Right lobe of liver (tissue), 6 donors: ENCODE measurements at regions not wholly inside any gene's neighbourhood (a gene's known extent, or its start where the extent isn't known, plus 50 kb on each side); places are given as distances from the start of the nearest gene placed in this dataset.
A peak's percentile ranks its signal among the peaks of the same experiment; 100 is the strongest.

Experiments used
- ATAC-seq, 4 donors: fragments of 200-7000 bp; cut with Tn5 transposase; one replicate each; pipeline ENCODE4 v1.9.1; 2020; ENCODE audit warnings: mild to moderate bottlenecking in 4 of 4, moderate library complexity in 4 of 4
- DNase-seq, 3 donors: peaks; one replicate each; pipeline ENCODE4 v3.0.0-alpha.2; 2020
- H3K27ac ChIP-seq, 3 donors: fragments of 200-600 bp; one replicate each; pipeline ENCODE4 v1.8.0; 2022
- H3K27me3 ChIP-seq, 2 donors: fragments of 200-600 bp; one replicate each; pipeline ENCODE4 v1.8.0; 2022
- H3K36me3 ChIP-seq, 4 donors: fragments of 200-600 bp; sonication (generic) in 1 of 4; one replicate each; pipeline versions ENCODE4 v1.5.1 to v1.8.0; 2017 to 2022; ENCODE audit warnings: control low read depth in 1 of 4
- H3K4me1 ChIP-seq, 4 donors: fragments of 200-600 bp; sonication (generic) in 1 of 4; one replicate each; pipeline versions ENCODE4 v1.5.1 to v1.8.0; 2017 to 2022; ENCODE audit warnings: control low read depth in 1 of 4
- H3K4me3 ChIP-seq, 3 donors: fragments of 200-600 bp; one replicate each; pipeline ENCODE4 v1.8.0; 2022
- H3K9me3 ChIP-seq, 4 donors: fragments of 200-600 bp; sonication (generic) in 1 of 4; one replicate each; pipeline versions ENCODE4 v1.5.1 to v1.8.0; 2017 to 2022; ENCODE audit warnings: control low read depth in 1 of 4
- POLR2A ChIP-seq: fragments of 450-650 bp; IDR thresholded peaks from one replicate; pipeline ENCODE4 v1.6.1; 2017; ENCODE audit warnings: antibody characterized with exemption, mild to moderate bottlenecking
- WGBS: methylation state at CpG from one replicate; pipeline ENCODE4 v1.1.6; 2018; ENCODE audit warnings: low coverage, low lambda C conversion rate; ENCODE audit not compliant: insufficient coverage; ENCODE audit errors: missing lambda C conversion rate; 5-methylcytosine and 5-hydroxymethylcytosine counted together
- intact Hi-C, 2 donors: fragments of 100-400 bp; cut with DNase I; formaldehyde crosslinking; loops; one replicate each; pipeline versions ENCODE4 v1.11.2 to v1.14.1; 2022
- TF ChIP-seq, protein P1 (sequence below), 4 donors: fragments of 200-600 bp in 3 of 4; fragments of 450-650 bp in 1 of 4; IDR thresholded peaks; one replicate each; pipeline versions ENCODE4 v1.5.1 to v1.8.0; 2016 to 2022; ENCODE audit warnings: antibody characterized with exemption in 4 of 4, mild to moderate bottlenecking in 2 of 4
- donor health status: DM: no; HTN: yes; CAD: no.
- donor health status: DM: no; HTN: no; CAD: no.
- donor health status: DM: no; HTN: no; CAD: no.
- donor health status: DM: no; HTN: yes; CAD: no.
- donor health status: DM: no; HTN: yes; CAD: no.

DNA sequence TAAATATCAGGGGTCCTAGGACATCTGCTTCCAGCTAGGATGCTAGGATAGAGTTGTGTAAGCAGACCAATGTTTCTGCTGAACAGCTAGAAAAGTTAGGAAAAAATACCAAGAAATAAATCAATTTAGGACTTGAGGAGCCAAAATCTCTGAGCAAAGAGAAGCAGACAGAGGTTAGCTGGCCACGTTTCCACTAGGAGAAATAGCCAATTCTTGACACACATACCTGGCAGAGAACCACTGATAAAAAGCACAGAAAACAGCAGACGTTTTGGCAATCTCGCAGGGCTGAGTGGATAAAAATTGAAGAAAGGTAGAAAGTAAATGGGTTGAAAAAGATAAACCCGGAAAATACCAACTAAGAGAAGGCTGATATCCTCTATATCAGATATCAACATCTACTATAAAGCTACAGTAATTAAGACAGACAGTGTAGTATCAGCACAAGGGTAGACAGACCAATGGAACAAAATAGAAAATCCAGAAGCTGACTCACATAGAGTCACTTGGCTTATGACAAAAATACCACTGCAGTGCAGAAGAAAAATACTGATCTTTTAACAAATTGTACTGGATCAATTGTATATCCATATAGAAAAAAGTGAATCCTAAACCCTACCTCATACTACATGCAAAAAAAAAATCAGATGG is 306.1 kb upstream of the KLHL29 start:
- Histone ChIP-seq H3K9me3 (no peaks in the 10 kb centered on the region), H3K4me1 (peaks cover 0 to 6% (median 0%) of the 10 kb centered on the region in 4 donors), H3K27ac (no peak overlapping the region), H3K36me3 (no peaks in the 10 kb centered on the region), H3K4me3 (no peak overlapping the region), H3K27me3 (no peaks in the 10 kb centered on the region)
- DNase-seq (peak in 1 of 3 donors; percentile 58), ATAC-seq (peak; percentile 65 to 87 (median 74))
- WGBS = 25% methylated on average over 4 of the region's 4 CpGs
- no peak for TF ChIP-seq POLR2A
- TF ChIP-seq, protein P1, sequence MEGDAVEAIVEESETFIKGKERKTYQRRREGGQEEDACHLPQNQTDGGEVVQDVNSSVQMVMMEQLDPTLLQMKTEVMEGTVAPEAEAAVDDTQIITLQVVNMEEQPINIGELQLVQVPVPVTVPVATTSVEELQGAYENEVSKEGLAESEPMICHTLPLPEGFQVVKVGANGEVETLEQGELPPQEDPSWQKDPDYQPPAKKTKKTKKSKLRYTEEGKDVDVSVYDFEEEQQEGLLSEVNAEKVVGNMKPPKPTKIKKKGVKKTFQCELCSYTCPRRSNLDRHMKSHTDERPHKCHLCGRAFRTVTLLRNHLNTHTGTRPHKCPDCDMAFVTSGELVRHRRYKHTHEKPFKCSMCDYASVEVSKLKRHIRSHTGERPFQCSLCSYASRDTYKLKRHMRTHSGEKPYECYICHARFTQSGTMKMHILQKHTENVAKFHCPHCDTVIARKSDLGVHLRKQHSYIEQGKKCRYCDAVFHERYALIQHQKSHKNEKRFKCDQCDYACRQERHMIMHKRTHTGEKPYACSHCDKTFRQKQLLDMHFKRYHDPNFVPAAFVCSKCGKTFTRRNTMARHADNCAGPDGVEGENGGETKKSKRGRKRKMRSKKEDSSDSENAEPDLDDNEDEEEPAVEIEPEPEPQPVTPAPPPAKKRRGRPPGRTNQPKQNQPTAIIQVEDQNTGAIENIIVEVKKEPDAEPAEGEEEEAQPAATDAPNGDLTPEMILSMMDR (IDR thresholded peaks at IDR 0.05) = no peak
- intact Hi-C loops = no loop called here

DNA sequence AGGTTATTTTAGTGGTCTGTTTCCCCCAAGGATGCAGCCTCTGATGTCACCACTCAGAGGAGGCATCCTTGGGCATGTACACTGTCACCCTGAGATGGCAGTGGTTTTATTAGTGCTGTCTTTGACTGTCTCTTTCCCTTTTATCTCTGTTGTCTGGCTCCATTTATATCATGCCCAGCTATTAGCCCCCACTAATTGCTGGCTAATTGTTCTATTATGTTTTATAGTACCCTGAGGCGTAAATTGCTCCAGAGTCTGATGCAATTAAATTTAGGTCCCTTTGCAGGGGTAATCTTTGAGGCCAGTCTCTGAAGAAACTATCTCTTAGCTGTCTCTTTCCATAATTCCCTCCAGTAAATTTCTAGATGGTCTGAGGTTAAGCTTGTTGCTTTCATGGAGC is 301.0 kb upstream of the KLHL29 start:
- Histone ChIP-seq H3K4me1 (peaks cover 0 to 6% (median 0%) of the 10 kb centered on the region in 4 donors), H3K9me3 (no peaks in the 10 kb centered on the region), H3K36me3 (no peaks in the 10 kb centered on the region), H3K27ac (no peak overlapping the region), H3K4me3 (no peak overlapping the region), H3K27me3 (no peaks in the 10 kb centered on the region)
- DNase-seq (no peak), ATAC-seq (no peak)
- intact Hi-C loops = no loop called here
- 100% methylated on average over 1 of the region's 1 CpG for WGBS
- no peak for TF ChIP-seq POLR2A
- TF ChIP-seq, protein P1 (IDR thresholded peaks at IDR 0.05) = no peak

DNA sequence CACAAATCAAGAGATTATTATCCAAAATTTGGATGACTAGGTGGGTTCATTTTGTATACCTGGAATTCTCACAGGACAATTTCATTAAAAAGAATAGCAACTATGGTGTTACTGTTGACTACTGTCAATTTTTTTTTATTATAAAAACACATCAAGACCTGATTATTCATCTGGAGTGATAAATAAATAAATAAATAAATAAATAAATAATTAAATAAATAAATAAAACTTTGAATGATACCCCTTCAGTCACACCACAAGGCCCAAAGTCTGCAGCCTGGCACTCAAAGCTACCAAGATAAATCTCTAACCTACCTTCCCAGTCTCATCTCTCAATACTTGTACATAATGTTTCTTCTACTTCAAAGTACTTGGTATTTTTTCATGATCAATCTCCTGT is 294.0 kb upstream of the KLHL29 start:
- intact Hi-C loops = no loop called here
- no peaks in the 10 kb centered on the region for H3K36me3 ChIP-seq
- no peaks in the 10 kb centered on the region for H3K4me1 ChIP-seq
- TF ChIP-seq, protein P1 (IDR thresholded peaks at IDR 0.05) = no peak
- no peak for TF ChIP-seq POLR2A
- no peaks in the 10 kb centered on the region for H3K27me3 ChIP-seq
- no peaks in the 10 kb centered on the region for H3K9me3 ChIP-seq
- H3K27ac ChIP-seq = no peak overlapping the region
- no peak for ATAC-seq
- DNase-seq = no peak
- no peak overlapping the region for H3K4me3 ChIP-seq

DNA sequence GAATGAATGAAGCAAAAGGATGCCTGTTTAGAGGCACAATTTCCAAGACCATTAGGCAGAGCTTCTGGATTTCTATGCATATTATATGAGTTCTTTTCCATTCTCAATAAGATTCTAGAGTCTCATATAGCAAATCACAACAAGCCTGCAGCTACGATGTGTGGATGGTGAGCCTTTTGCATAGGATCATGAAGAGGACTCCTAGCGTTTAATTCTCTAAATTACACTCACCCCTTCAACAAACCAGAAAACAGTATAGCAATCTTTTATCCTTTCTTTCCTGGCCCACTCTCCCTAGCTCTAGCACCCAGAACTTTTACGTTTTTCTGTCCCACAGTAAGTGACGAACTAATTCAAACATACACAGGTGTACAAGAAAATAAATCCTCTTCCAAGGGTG is 293.1 kb upstream of the KLHL29 start:
- Histone ChIP-seq H3K27me3 (no peaks in the 10 kb centered on the region), H3K9me3 (no peaks in the 10 kb centered on the region), H3K36me3 (no peaks in the 10 kb centered on the region), H3K4me3 (no peak overlapping the region), H3K27ac (no peak overlapping the region), H3K4me1 (no peaks in the 10 kb centered on the region)
- intact Hi-C loops = no loop called here
- DNase-seq = no peak
- no peak for ATAC-seq
- TF ChIP-seq, protein P1 (IDR thresholded peaks at IDR 0.05) = no peak
- TF ChIP-seq POLR2A = no peak
- 74% methylated on average over 4 of the region's 4 CpGs for WGBS

DNA sequence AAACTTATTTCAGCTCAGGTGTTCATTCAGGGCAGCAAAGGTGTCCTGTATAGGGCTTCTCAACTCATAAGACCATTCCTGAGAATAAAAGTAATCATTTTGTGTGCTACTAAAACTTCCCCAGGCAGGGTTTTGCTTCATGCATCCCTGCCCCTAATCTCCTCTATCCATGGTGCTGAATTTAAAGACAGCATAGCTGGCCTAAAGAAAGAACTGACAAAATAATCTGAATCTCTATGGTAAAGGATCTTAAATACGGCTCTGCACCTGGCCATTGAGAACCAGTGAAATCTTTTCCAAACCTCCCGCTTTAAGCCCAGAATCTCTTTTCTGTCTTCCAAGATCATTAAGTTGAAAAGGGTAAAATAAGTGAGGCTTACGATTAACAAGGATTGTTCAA is 292.1 kb upstream of the KLHL29 start:
- WGBS = 60% methylated on average over 3 of the region's 3 CpGs
- no peak for TF ChIP-seq POLR2A
- TF ChIP-seq, protein P1 (IDR thresholded peaks at IDR 0.05) = no peak
- Histone ChIP-seq H3K4me3 (no peak overlapping the region), H3K27me3 (no peaks in the 10 kb centered on the region), H3K27ac (no peak overlapping the region), H3K36me3 (no peaks in the 10 kb centered on the region), H3K4me1 (no peaks in the 10 kb centered on the region), H3K9me3 (no peaks in the 10 kb centered on the region)
- intact Hi-C loops = no loop called here
- no peak for DNase-seq
- peak in 1 of 4 donors; percentile 28 for ATAC-seq
